ENCODE measurements at regions not wholly inside any gene's neighbourhood (a gene's known extent, or its start where the extent isn't known, plus 50 kb on each side); places are given as distances from the start of the nearest gene placed in this dataset.
A peak's percentile ranks its signal among the peaks of the same experiment; 100 is the strongest.

- H3K27me3 Mint-ChIP-seq = no peaks in the 10 kb centered on the region
Observed at GRCh38 chrX:131923614-131924250, 99.4 kb upstream of the STK26 start.

GRCh38 chrX:131938749-131939148, 84.4 kb upstream of the STK26 start:
- Mint-ChIP-seq H3K4me3 (no peak overlapping the region), H3K27me3 (no peaks in the 10 kb centered on the region), H3K27ac (no peak overlapping the region), H3K4me1 (no peaks in the 10 kb centered on the region), H3K9me3 (no peaks in the 10 kb centered on the region)
- ATAC-seq (no peak), DNase-seq (no peak)

More at GRCh38 chrX:131923614-131924250, 99.4 kb upstream of the STK26 start:
- no peak overlapping the region for H3K4me3 Mint-ChIP-seq
- H3K4me1 Mint-ChIP-seq = no peaks in the 10 kb centered on the region
- ATAC-seq (no peak), DNase-seq (no peak)
- peaks cover 4 to 7% of the 10 kb centered on the region in 2 donors for H3K9me3 Mint-ChIP-seq
- H3K27ac Mint-ChIP-seq = no peak overlapping the region

GRCh38 chrX:131942034-131942433, 81.1 kb upstream of the STK26 start:
- ATAC-seq (no peak), DNase-seq (no peak)
- no peak overlapping the region for H3K4me3 Mint-ChIP-seq
- no peak overlapping the region for H3K27ac Mint-ChIP-seq
- H3K9me3 Mint-ChIP-seq = no peaks in the 10 kb centered on the region
- H3K27me3 Mint-ChIP-seq = no peaks in the 10 kb centered on the region
- H3K4me1 Mint-ChIP-seq = peaks cover 11% of the 10 kb centered on the region

GRCh38 chrX:131944936-131945902, 77.9 kb upstream of the STK26 start:
- DNase-seq (no peak), ATAC-seq (no peak)
- Mint-ChIP-seq H3K4me1 (peaks cover 11% of the 10 kb centered on the region), H3K27me3 (no peaks in the 10 kb centered on the region), H3K9me3 (no peaks in the 10 kb centered on the region), H3K4me3 (peak overlapping the region in 1 of 2 donors; percentile 16), H3K27ac (peak overlapping the region in 1 of 2 donors; percentile 82)

- no peaks in the 10 kb centered on the region for H3K4me1 Mint-ChIP-seq
- DNase-seq (no peak), ATAC-seq (no peak)
- no peak overlapping the region for H3K27ac Mint-ChIP-seq
- no peak overlapping the region for H3K4me3 Mint-ChIP-seq
- no peaks in the 10 kb centered on the region for H3K27me3 Mint-ChIP-seq
- peaks cover 0 to 7% of the 10 kb centered on the region in 2 donors for H3K9me3 Mint-ChIP-seq
Observed at GRCh38 chrX:131951166-131951565, 71.9 kb upstream of the STK26 start.

GRCh38 chrX:131955099-131955777, 67.9 kb upstream of the STK26 start:
- ATAC-seq (peak; percentile 20), DNase-seq (no peak)
- Mint-ChIP-seq H3K4me1 (no peaks in the 10 kb centered on the region), H3K4me3 (no peak overlapping the region), H3K9me3 (peaks cover 2 to 7% of the 10 kb centered on the region in 2 donors), H3K27ac (no peak overlapping the region), H3K27me3 (no peaks in the 10 kb centered on the region)

- Mint-ChIP-seq H3K4me1 (no peaks in the 10 kb centered on the region), H3K27me3 (no peaks in the 10 kb centered on the region), H3K9me3 (peaks cover 9 to 24% of the 10 kb centered on the region in 2 donors), H3K27ac (no peak overlapping the region), H3K4me3 (no peak overlapping the region)
- ATAC-seq (no peak), DNase-seq (no peak)
Observed at GRCh38 chrX:131958724-131959123, 64.4 kb upstream of the STK26 start.

- DNase-seq (no peak), ATAC-seq (no peak)
- H3K4me3 Mint-ChIP-seq = peak overlapping the region; percentile 13 to 62
- no peaks in the 10 kb centered on the region for H3K27me3 Mint-ChIP-seq
- no peaks in the 10 kb centered on the region for H3K9me3 Mint-ChIP-seq
- H3K4me1 Mint-ChIP-seq = peaks cover 6% of the 10 kb centered on the region
- peak overlapping the region; percentile 62 to 95 for H3K27ac Mint-ChIP-seq
Observed at GRCh38 chrX:131970347-131970746, 52.8 kb upstream of the STK26 start.
